ENCODE measurements at regions not wholly inside any gene's neighbourhood (a gene's known extent, or its start where the extent isn't known, plus 50 kb on each side); places are given as distances from the start of the nearest gene placed in this dataset.

- no peak for TF ChIP-seq MYC (IDR thresholded peaks at IDR 0.05; ENCODE audit: low read depth, low read length)
- no peak for TF ChIP-seq CTCF (IDR thresholded peaks at IDR 0.05; ENCODE audit: low read depth, low read length)
- no peak for TF ChIP-seq MAX (IDR thresholded peaks at IDR 0.05; ENCODE audit: low read depth, low read length)
- TF ChIP-seq POLR2A (IDR thresholded peaks at IDR 0.05; ENCODE audit: extremely low read depth, insufficient read length) = no peak
Observed at GRCh38 chrX:142134533-142134932, 70.6 kb downstream of the MAGEC2 start.
